ENCODE measurements at regions not wholly inside any gene's neighbourhood (a gene's known extent, or its start where the extent isn't known, plus 50 kb on each side); places are given as distances from the start of the nearest gene placed in this dataset.

DNA sequence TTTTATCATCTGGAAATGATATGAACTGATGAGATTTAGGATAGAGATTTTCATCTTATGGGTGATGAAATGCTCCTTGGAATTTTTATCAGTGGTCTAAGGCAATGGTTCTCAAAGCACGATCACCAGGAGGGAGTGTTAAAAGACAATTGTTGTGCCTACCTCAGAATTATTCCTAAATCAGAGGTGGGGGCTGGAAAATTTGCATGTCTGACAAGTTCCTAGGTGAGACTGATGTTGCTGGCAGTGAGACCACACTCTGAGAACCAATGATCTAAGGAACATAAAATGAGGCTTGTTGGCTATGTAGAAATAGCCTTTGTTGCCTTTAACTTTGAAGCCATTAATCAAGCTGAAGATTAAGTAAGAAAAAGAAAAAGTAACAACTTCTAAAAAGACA, 416.6 kb upstream of the AZI2 start:
- H3K9me3 ChIP-seq (ENCODE audit: control insufficient read depth, low read length) = peaks cover 11% of the 10 kb centered on the region
- H3K4me3 ChIP-seq (ENCODE audit: low read length) = no peak overlapping the region
- H3K9ac ChIP-seq (ENCODE audit: low read length) = no peak overlapping the region
- DNase-seq (ENCODE audit: low read depth) = no peak
- H3K27me3 ChIP-seq (replicated peaks; ENCODE audit: control insufficient read depth, insufficient read depth, low read length) = no peaks in the 10 kb centered on the region
- no peaks in the 10 kb centered on the region for H3K4me1 ChIP-seq (ENCODE audit: control insufficient read depth, insufficient read depth, low read length)
- no peaks in the 10 kb centered on the region for H3K36me3 ChIP-seq (ENCODE audit: control insufficient read depth, insufficient read depth, low read length, severe bottlenecking)

DNA sequence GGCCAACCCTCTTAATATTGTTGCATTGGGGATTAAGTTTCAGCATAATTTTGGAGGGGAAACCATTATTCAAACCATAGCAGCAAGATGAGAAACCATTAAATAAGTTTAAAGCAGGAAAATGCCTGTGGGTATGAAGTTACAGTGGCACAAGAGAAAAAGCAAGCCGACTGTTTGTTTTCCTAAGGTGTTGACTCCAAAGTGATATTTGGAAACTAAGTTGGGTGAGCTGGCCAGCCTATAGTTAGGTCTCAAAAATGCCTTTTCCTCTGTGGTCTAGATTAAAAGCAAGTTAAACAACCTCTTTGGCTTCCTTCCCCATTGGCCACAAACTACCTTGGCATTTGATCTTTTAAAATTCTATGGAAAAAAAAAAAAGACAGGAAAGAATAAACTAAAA, 419.8 kb upstream of the AZI2 start:
- Histone ChIP-seq H3K9ac (ENCODE audit: low read length) (no peak overlapping the region), H3K4me1 (ENCODE audit: control insufficient read depth, insufficient read depth, low read length) (no peaks in the 10 kb centered on the region), H3K36me3 (ENCODE audit: control insufficient read depth, insufficient read depth, low read length, severe bottlenecking) (no peaks in the 10 kb centered on the region), H3K9me3 (ENCODE audit: control insufficient read depth, low read length) (peaks cover 18% of the 10 kb centered on the region), H3K27me3 (replicated peaks; ENCODE audit: control insufficient read depth, insufficient read depth, low read length) (no peaks in the 10 kb centered on the region), H3K4me3 (ENCODE audit: low read length) (no peak overlapping the region)
- DNase-seq (ENCODE audit: low read depth) = no peak

DNA sequence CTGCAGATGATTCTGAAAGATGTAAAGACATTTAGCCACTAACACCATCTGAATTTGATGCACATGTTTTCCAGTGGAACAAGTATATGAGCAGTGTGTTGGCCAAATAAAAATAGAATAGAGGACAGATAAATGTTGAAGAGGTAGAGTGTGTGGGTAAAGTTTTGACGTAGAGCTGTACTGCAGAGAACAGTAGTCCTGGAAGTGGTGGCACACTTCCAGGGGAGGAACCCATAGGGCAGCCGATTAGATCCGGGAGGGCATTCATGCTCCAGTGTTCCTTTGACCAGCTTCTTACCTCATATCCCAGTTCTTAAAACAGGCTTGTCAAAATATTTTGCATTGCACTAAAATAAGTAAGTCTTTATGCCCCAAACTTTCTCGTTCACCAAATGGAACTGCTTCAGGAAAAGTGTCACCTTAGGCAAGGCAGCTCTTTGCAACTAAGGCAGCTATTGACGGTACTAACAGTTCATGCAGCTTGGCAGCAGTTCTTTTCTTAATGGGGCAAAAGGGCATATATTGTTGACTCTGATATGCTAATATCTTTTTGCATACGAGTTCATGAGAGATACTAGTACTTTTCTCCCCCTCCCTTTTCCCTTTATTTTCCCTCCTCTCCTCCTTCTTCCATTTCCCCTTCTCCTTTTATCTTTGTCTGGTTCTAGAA, 429.3 kb upstream of the AZI2 start:
- Histone ChIP-seq H3K36me3 (ENCODE audit: control insufficient read depth, insufficient read depth, low read length, severe bottlenecking) (no peaks in the 10 kb centered on the region), H3K4me1 (ENCODE audit: control insufficient read depth, insufficient read depth, low read length) (no peaks in the 10 kb centered on the region), H3K4me3 (ENCODE audit: low read length) (no peak overlapping the region), H3K9ac (ENCODE audit: low read length) (no peak overlapping the region), H3K27me3 (replicated peaks; ENCODE audit: control insufficient read depth, insufficient read depth, low read length) (no peaks in the 10 kb centered on the region), H3K9me3 (ENCODE audit: control insufficient read depth, low read length) (no peaks in the 10 kb centered on the region)
- DNase-seq (ENCODE audit: low read depth) = no peak

GRCh38 chr3:28780480-28780879, 431.9 kb upstream of the AZI2 start:
- DNase-seq (ENCODE audit: low read depth) = no peak
- Histone ChIP-seq H3K36me3 (ENCODE audit: control insufficient read depth, insufficient read depth, low read length, severe bottlenecking) (no peaks in the 10 kb centered on the region), H3K4me1 (ENCODE audit: control insufficient read depth, insufficient read depth, low read length) (no peaks in the 10 kb centered on the region), H3K27me3 (replicated peaks; ENCODE audit: control insufficient read depth, insufficient read depth, low read length) (no peaks in the 10 kb centered on the region), H3K9ac (ENCODE audit: low read length) (no peak overlapping the region), H3K4me3 (ENCODE audit: low read length) (no peak overlapping the region), H3K9me3 (ENCODE audit: control insufficient read depth, low read length) (no peaks in the 10 kb centered on the region)

- no peak overlapping the region for H3K9ac ChIP-seq (ENCODE audit: low read length)
- no peaks in the 10 kb centered on the region for H3K9me3 ChIP-seq (ENCODE audit: control insufficient read depth, low read length)
- no peaks in the 10 kb centered on the region for H3K27me3 ChIP-seq (replicated peaks; ENCODE audit: control insufficient read depth, insufficient read depth, low read length)
- DNase-seq (ENCODE audit: low read depth) = no peak
- no peak overlapping the region for H3K4me3 ChIP-seq (ENCODE audit: low read length)
- H3K4me1 ChIP-seq (ENCODE audit: control insufficient read depth, insufficient read depth, low read length) = no peaks in the 10 kb centered on the region
- no peaks in the 10 kb centered on the region for H3K36me3 ChIP-seq (ENCODE audit: control insufficient read depth, insufficient read depth, low read length, severe bottlenecking)
These were observed 432.4 kb upstream of the AZI2 start for GRCh38 chr3:28781053-28781452.

GRCh38 chr3:28786446-28786845, 437.8 kb upstream of the AZI2 start:
- DNase-seq (ENCODE audit: low read depth) = no peak
- Histone ChIP-seq H3K4me1 (ENCODE audit: control insufficient read depth, insufficient read depth, low read length) (no peaks in the 10 kb centered on the region), H3K36me3 (ENCODE audit: control insufficient read depth, insufficient read depth, low read length, severe bottlenecking) (no peaks in the 10 kb centered on the region), H3K9me3 (ENCODE audit: control insufficient read depth, low read length) (no peaks in the 10 kb centered on the region), H3K4me3 (ENCODE audit: low read length) (no peak overlapping the region), H3K27me3 (replicated peaks; ENCODE audit: control insufficient read depth, insufficient read depth, low read length) (no peaks in the 10 kb centered on the region), H3K9ac (ENCODE audit: low read length) (no peak overlapping the region)

DNA sequence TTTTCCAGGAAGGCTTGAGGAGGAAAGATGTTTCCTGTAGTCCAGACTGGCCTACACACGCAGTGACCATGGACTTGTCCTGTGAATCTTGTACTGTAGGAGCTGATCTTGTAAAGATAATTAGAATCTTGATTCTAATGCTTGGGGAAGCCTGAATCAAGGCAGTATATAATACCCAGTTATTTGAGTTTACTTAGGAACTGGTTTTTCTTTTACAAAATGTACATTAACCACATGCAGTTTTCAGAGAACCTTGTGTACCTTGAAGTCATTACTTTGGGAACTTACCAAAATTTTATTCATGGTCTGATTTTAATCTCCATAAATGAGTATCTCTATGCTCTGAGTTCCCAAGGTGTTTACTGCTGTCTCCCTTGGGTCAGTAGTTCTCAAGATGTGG, 439.9 kb upstream of the AZI2 start:
- no peak overlapping the region for H3K4me3 ChIP-seq (ENCODE audit: low read length)
- no peaks in the 10 kb centered on the region for H3K9me3 ChIP-seq (ENCODE audit: control insufficient read depth, low read length)
- H3K27me3 ChIP-seq (replicated peaks; ENCODE audit: control insufficient read depth, insufficient read depth, low read length) = no peaks in the 10 kb centered on the region

GRCh38 chr3:28791713-28792255, 443.2 kb upstream of the AZI2 start:
- Histone ChIP-seq H3K9ac (ENCODE audit: low read length) (no peak overlapping the region), H3K27me3 (replicated peaks; ENCODE audit: control insufficient read depth, insufficient read depth, low read length) (no peaks in the 10 kb centered on the region), H3K4me3 (ENCODE audit: low read length) (no peak overlapping the region), H3K4me1 (ENCODE audit: control insufficient read depth, insufficient read depth, low read length) (no peaks in the 10 kb centered on the region), H3K9me3 (ENCODE audit: control insufficient read depth, low read length) (no peaks in the 10 kb centered on the region), H3K36me3 (ENCODE audit: control insufficient read depth, insufficient read depth, low read length, severe bottlenecking) (no peaks in the 10 kb centered on the region)
- no peak for DNase-seq (ENCODE audit: low read depth)

More for the DNA sequence above, 439.9 kb upstream of the AZI2 start:
- no peaks in the 10 kb centered on the region for H3K36me3 ChIP-seq (ENCODE audit: control insufficient read depth, insufficient read depth, low read length, severe bottlenecking)
- H3K4me1 ChIP-seq (ENCODE audit: control insufficient read depth, insufficient read depth, low read length) = no peaks in the 10 kb centered on the region
- no peak overlapping the region for H3K9ac ChIP-seq (ENCODE audit: low read length)
- no peak for DNase-seq (ENCODE audit: low read depth)

- no peak for DNase-seq (ENCODE audit: low read depth)
- Histone ChIP-seq H3K4me1 (ENCODE audit: control insufficient read depth, insufficient read depth, low read length) (no peaks in the 10 kb centered on the region), H3K9ac (ENCODE audit: low read length) (no peak overlapping the region), H3K9me3 (ENCODE audit: control insufficient read depth, low read length) (no peaks in the 10 kb centered on the region), H3K27me3 (replicated peaks; ENCODE audit: control insufficient read depth, insufficient read depth, low read length) (no peaks in the 10 kb centered on the region), H3K4me3 (ENCODE audit: low read length) (no peak overlapping the region), H3K36me3 (ENCODE audit: control insufficient read depth, insufficient read depth, low read length, severe bottlenecking) (no peaks in the 10 kb centered on the region)
These were observed 444.0 kb upstream of the AZI2 start for GRCh38 chr3:28792604-28793003.

DNA sequence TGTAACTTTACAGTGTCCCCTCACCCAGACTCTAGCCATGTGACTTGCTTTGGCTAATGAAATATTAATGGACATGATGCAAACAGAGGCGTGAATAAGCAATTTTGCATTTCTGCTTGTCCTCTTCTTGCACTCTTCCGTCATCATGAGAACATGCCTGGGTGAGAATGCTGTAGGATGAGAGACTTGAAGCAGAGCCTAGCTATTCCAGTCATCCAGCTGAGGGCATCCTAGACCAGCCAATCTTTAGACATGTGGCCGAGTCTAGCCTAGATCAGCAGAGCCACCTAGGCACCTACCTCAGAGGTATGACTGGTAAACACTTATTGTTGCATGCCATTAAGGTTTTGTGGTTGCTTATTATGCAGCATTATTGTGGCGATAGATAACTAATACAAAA, 450.5 kb upstream of the AZI2 start:
- DNase-seq (ENCODE audit: low read depth) = no peak
- Histone ChIP-seq H3K27me3 (replicated peaks; ENCODE audit: control insufficient read depth, insufficient read depth, low read length) (no peaks in the 10 kb centered on the region), H3K36me3 (ENCODE audit: control insufficient read depth, insufficient read depth, low read length, severe bottlenecking) (no peaks in the 10 kb centered on the region), H3K9ac (ENCODE audit: low read length) (no peak overlapping the region), H3K9me3 (ENCODE audit: control insufficient read depth, low read length) (no peaks in the 10 kb centered on the region), H3K4me1 (ENCODE audit: control insufficient read depth, insufficient read depth, low read length) (no peaks in the 10 kb centered on the region), H3K4me3 (ENCODE audit: low read length) (no peak overlapping the region)

DNA sequence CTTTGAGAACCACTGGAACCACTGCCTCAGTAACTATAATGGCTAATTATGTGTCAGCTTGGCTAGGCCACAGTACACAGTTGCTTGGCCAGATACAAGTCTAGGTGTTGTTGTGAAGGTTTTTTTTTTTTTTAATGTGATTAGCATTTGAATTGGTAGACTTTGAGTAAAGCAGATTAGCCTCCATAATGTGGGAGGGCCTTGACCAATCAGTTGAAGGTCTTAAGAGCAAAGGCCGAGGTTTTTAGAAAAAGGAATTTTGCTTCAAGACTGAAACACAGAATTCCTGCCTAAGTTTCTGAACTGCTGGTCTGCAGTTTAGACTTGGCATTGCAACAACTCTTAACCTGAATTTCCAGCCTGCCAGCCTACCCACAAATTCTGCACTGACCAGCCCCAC, 451.6 kb upstream of the AZI2 start:
- no peak for DNase-seq (ENCODE audit: low read depth)
- Histone ChIP-seq H3K27me3 (replicated peaks; ENCODE audit: control insufficient read depth, insufficient read depth, low read length) (no peaks in the 10 kb centered on the region), H3K4me1 (ENCODE audit: control insufficient read depth, insufficient read depth, low read length) (no peaks in the 10 kb centered on the region), H3K36me3 (ENCODE audit: control insufficient read depth, insufficient read depth, low read length, severe bottlenecking) (no peaks in the 10 kb centered on the region), H3K9me3 (ENCODE audit: control insufficient read depth, low read length) (no peaks in the 10 kb centered on the region), H3K4me3 (ENCODE audit: low read length) (no peak overlapping the region), H3K9ac (ENCODE audit: low read length) (no peak overlapping the region)

- no peak for DNase-seq (ENCODE audit: low read depth)
- no peaks in the 10 kb centered on the region for H3K4me1 ChIP-seq (ENCODE audit: control insufficient read depth, insufficient read depth, low read length)
- H3K9ac ChIP-seq (ENCODE audit: low read length) = no peak overlapping the region
- H3K9me3 ChIP-seq (ENCODE audit: control insufficient read depth, low read length) = no peaks in the 10 kb centered on the region
- no peaks in the 10 kb centered on the region for H3K27me3 ChIP-seq (replicated peaks; ENCODE audit: control insufficient read depth, insufficient read depth, low read length)
- H3K4me3 ChIP-seq (ENCODE audit: low read length) = no peak overlapping the region
- H3K36me3 ChIP-seq (ENCODE audit: control insufficient read depth, insufficient read depth, low read length, severe bottlenecking) = no peaks in the 10 kb centered on the region
These were observed 459.4 kb upstream of the AZI2 start for GRCh38 chr3:28808068-28808467.

All from adipocyte (in vitro differentiated cells).